DOHH2 (cell line): ENCODE measurements at regions not wholly inside any gene's neighbourhood (a gene's known extent, or its start where the extent isn't known, plus 50 kb on each side); places are given as distances from the start of the nearest gene placed in this dataset.

Source experiments
- H3F3A ChIP-seq: fragments of 200-600 bp; sonication (generic), shearing (Covaris generic); 2 replicates; pipeline ENCODE4 v1.6.0; 2016; ENCODE audit warnings: antibody characterized with exemption, mild to moderate bottlenecking; ENCODE audit not compliant: control insufficient read depth, insufficient read depth
- H3K27ac ChIP-seq: fragments of 200-600 bp; sonication (generic); 2 replicates; pipeline ENCODE4 v1.5.1; 2014; ENCODE audit warnings: low read depth, mild to moderate bottlenecking, low read length, moderate library complexity
- H3K27me3 ChIP-seq: fragments of 200-600 bp; sonication (generic); 2 replicates; pipeline ENCODE4 v1.6.1; 2014; ENCODE audit warnings: mild to moderate bottlenecking, low read length, mixed read lengths; ENCODE audit not compliant: control insufficient read depth
- H3K36me3 ChIP-seq: fragments of 200-600 bp; sonication (generic); 2 replicates; pipeline ENCODE4 v1.6.1; 2014; ENCODE audit warnings: mild to moderate bottlenecking, low read length, moderate library complexity, mixed read lengths; ENCODE audit not compliant: control insufficient read depth
- H3K4me1 ChIP-seq: fragments of 200-600 bp; sonication (generic); 2 replicates; pipeline ENCODE4 v1.6.1; 2014; ENCODE audit warnings: mild to moderate bottlenecking, low read length, mixed read lengths; ENCODE audit not compliant: control insufficient read depth
- H3K4me2 ChIP-seq: fragments of 200-600 bp; sonication (generic); 2 replicates; pipeline ENCODE4 v1.6.0; 2014; ENCODE audit warnings: mild to moderate bottlenecking, low read length, moderate library complexity
- H3K4me3 ChIP-seq: fragments of 200-600 bp; sonication (generic); 2 replicates; pipeline ENCODE4 v1.5.1; 2014; ENCODE audit warnings: mild to moderate bottlenecking, low read length, mixed read lengths
- H3K79me2 ChIP-seq: fragments of 200-600 bp; sonication (generic); 2 replicates; pipeline ENCODE4 v1.6.1; 2014; ENCODE audit warnings: mild to moderate bottlenecking, low read length, mixed read lengths; ENCODE audit not compliant: control insufficient read depth
- H3K9me2 ChIP-seq: fragments of 200-600 bp; sonication (generic); replicated peaks from 2 replicates; pipeline ENCODE4 v1.6.1; 2014; ENCODE audit warnings: mild to moderate bottlenecking, low read length, mixed read lengths; ENCODE audit not compliant: control insufficient read depth
- H3K9me3 ChIP-seq: fragments of 200-600 bp; sonication (generic); 2 replicates; pipeline ENCODE4 v1.6.1; 2014; ENCODE audit warnings: antibody characterized with exemption, low read length, mixed read lengths; ENCODE audit not compliant: control insufficient read depth, insufficient read depth
- H4K20me1 ChIP-seq: fragments of 200-600 bp; sonication (generic); 2 replicates; pipeline ENCODE4 v1.6.0; 2014; ENCODE audit warnings: low read depth, mild to moderate bottlenecking, antibody characterized with exemption, low read length, moderate library complexity; ENCODE audit not compliant: control insufficient read depth, insufficient read depth
- CTCF ChIP-seq: fragments of 200-600 bp; sonication (generic); IDR thresholded peaks from one replicate; pipeline ENCODE4 v1.5.1; 2014; ENCODE audit warnings: antibody characterized with exemption, mild to moderate bottlenecking, low read depth, low read length; ENCODE audit not compliant: poor library complexity, severe bottlenecking
- EZH2phosphoT487 ChIP-seq: fragments of 200-600 bp; sonication (generic); IDR thresholded peaks from 2 replicates; pipeline ENCODE4 v1.6.1; 2017; ENCODE audit warnings: borderline replicate concordance, mild to moderate bottlenecking, antibody characterized with exemption, low read length, moderate library complexity, mixed read lengths

GRCh38 chr7:131182446-131183058 lies 145.1 kb upstream of the MKLN1 start:
- no peaks in the 10 kb centered on the region for H3K27me3 ChIP-seq
- no peak overlapping the region for H3K4me2 ChIP-seq
- no peaks in the 10 kb centered on the region for H3F3A ChIP-seq
- no peaks in the 10 kb centered on the region for H3K9me2 ChIP-seq
- H3K9me3 ChIP-seq: no peaks in the 10 kb centered on the region
- no peak overlapping the region for H3K27ac ChIP-seq
- H4K20me1 ChIP-seq: no peaks in the 10 kb centered on the region
- TF ChIP-seq CTCF: no peak
- TF ChIP-seq EZH2phosphoT487: no peak
- no peaks in the 10 kb centered on the region for H3K36me3 ChIP-seq
- peaks cover 15% of the 10 kb centered on the region for H3K4me1 ChIP-seq
- H3K4me3 ChIP-seq: no peak overlapping the region
- no peaks in the 10 kb centered on the region for H3K79me2 ChIP-seq

- Histone ChIP-seq H3K4me2 (peak overlapping the region; percentile 5; the same call in 1 of the 2 replicates), H4K20me1 (no peaks in the 10 kb centered on the region), H3K4me1 (peaks cover 15% of the 10 kb centered on the region), H3K9me2 (no peaks in the 10 kb centered on the region), H3K79me2 (no peaks in the 10 kb centered on the region), H3K27ac (no peak overlapping the region), H3F3A (no peaks in the 10 kb centered on the region), H3K36me3 (no peaks in the 10 kb centered on the region), H3K27me3 (no peaks in the 10 kb centered on the region), H3K4me3 (no peak overlapping the region), H3K9me3 (no peaks in the 10 kb centered on the region)
- TF ChIP-seq CTCF: no peak
- TF ChIP-seq EZH2phosphoT487: no peak
Measured at GRCh38 chr7:131183072-131183471, 144.6 kb upstream of the MKLN1 start.

- no peaks in the 10 kb centered on the region for H3K27me3 ChIP-seq
- H3K9me2 ChIP-seq: no peaks in the 10 kb centered on the region
- H3K27ac ChIP-seq: no peak overlapping the region
- H4K20me1 ChIP-seq: no peaks in the 10 kb centered on the region
- H3K36me3 ChIP-seq: no peaks in the 10 kb centered on the region
- no peaks in the 10 kb centered on the region for H3K9me3 ChIP-seq
- H3K79me2 ChIP-seq: no peaks in the 10 kb centered on the region
- H3F3A ChIP-seq: no peaks in the 10 kb centered on the region
- TF ChIP-seq EZH2phosphoT487: no peak
- no peak for TF ChIP-seq CTCF
- H3K4me1 ChIP-seq: peaks cover 15% of the 10 kb centered on the region
- H3K4me3 ChIP-seq: no peak overlapping the region
- H3K4me2 ChIP-seq: peak overlapping the region; percentile 5; the same call in 1 of the 2 replicates
Measured at GRCh38 chr7:131183611-131184119, 144.0 kb upstream of the MKLN1 start.
